GM23338 (cell line): ENCODE measurements at regions not wholly inside any gene's neighbourhood (a gene's known extent, or its start where the extent isn't known, plus 50 kb on each side); places are given as distances from the start of the nearest gene placed in this dataset.

Experiments
- ATAC-seq: fragments of 200-7000 bp; cut with Tn5 transposase; 3 replicates; pipeline ENCODE4 v1.9.1; 2020
- DNase-seq: peaks from one replicate; pipeline ENCODE4 v3.0.0-alpha.2; 2015; ENCODE audit warnings: low spot score
- H2AFZ ChIP-seq: fragments of 200-600 bp; sonication (generic); 2 replicates; pipeline ENCODE4 v1.8.0; 2016; ENCODE audit warnings: antibody characterized with exemption, mild to moderate bottlenecking, moderate library complexity
- H3F3A ChIP-seq: fragments of 200-600 bp; sonication (generic); replicated peaks from 2 replicates; pipeline ENCODE4 v1.8.0; 2017; ENCODE audit warnings: antibody characterized with exemption, mixed run types, low read depth
- H3K27ac ChIP-seq: fragments of 200-600 bp; sonication (generic); 2 replicates; pipeline ENCODE4 v1.6.1; 2016; ENCODE audit warnings: low read depth
- H3K27me3 ChIP-seq: fragments of 200-600 bp; sonication (generic); 2 replicates; pipeline ENCODE4 v1.8.0; 2016; ENCODE audit warnings: mild to moderate bottlenecking, mixed run types, moderate library complexity; ENCODE audit not compliant: insufficient read depth
- H3K36me3 ChIP-seq: fragments of 200-600 bp; sonication (generic); 2 replicates; pipeline ENCODE4 v1.8.0; 2016; ENCODE audit warnings: mild to moderate bottlenecking; ENCODE audit not compliant: insufficient read depth
- H3K4me1 ChIP-seq: fragments of 200-600 bp; sonication (generic); 2 replicates; pipeline ENCODE4 v1.8.0; 2016; ENCODE audit warnings: mild to moderate bottlenecking, moderate library complexity; ENCODE audit not compliant: insufficient read depth
- H3K4me2 ChIP-seq: fragments of 200-600 bp; sonication (generic); 2 replicates; pipeline ENCODE4 v1.7.1; 2017; ENCODE audit warnings: mixed run types
- H3K4me3 ChIP-seq: fragments of 200-600 bp; sonication (generic); 2 replicates; pipeline ENCODE4 v1.6.1; 2016; ENCODE audit warnings: mixed run types
- H3K79me2 ChIP-seq: fragments of 200-600 bp; sonication (generic); replicated peaks from 2 replicates; pipeline ENCODE4 v1.8.0; 2017; ENCODE audit warnings: mild to moderate bottlenecking; ENCODE audit not compliant: insufficient read depth
- H3K9me2 ChIP-seq: fragments of 200-600 bp; sonication (generic); 2 replicates; pipeline ENCODE4 v1.8.0; 2017; ENCODE audit not compliant: insufficient read depth
- H4K20me1 ChIP-seq: fragments of 200-600 bp; sonication (generic); replicated peaks from 2 replicates; pipeline ENCODE4 v1.8.0; 2017; ENCODE audit warnings: mild to moderate bottlenecking; ENCODE audit not compliant: insufficient read depth
- H3K27ac Mint-ChIP-seq: 2 replicates; pipeline ENCODE4 v1.8.0; 2020; ENCODE audit warnings: inconsistent platforms, mild to moderate bottlenecking, moderate library complexity, mixed read lengths
- H3K27me3 Mint-ChIP-seq: 3 replicates; pipeline ENCODE4 v1.8.0; 2022; ENCODE audit warnings: low read depth, mild to moderate bottlenecking, moderate library complexity, mixed read lengths, inconsistent platforms; ENCODE audit not compliant: insufficient read depth, poor library complexity
- H3K36me3 Mint-ChIP-seq: 3 replicates; pipeline ENCODE4 v1.8.0; 2021; ENCODE audit warnings: low read depth, mild to moderate bottlenecking, inconsistent platforms, moderate library complexity, mixed read lengths
- H3K4me1 Mint-ChIP-seq: 3 replicates; pipeline ENCODE4 v1.8.0; 2020; ENCODE audit warnings: mild to moderate bottlenecking, inconsistent platforms, mixed read lengths
- H3K4me3 Mint-ChIP-seq: 3 replicates; pipeline ENCODE4 v1.8.0; 2021; ENCODE audit warnings: moderate library complexity, mild to moderate bottlenecking, inconsistent platforms, mixed read lengths
- H3K9me3 Mint-ChIP-seq: 3 replicates; pipeline ENCODE4 v1.8.0; 2020; ENCODE audit warnings: moderate library complexity, mild to moderate bottlenecking, inconsistent platforms, mixed read lengths
- CREB1 ChIP-seq: fragments of 250-450 bp; sonication (Bioruptor Pico); IDR thresholded peaks from 2 replicates; pipeline ENCODE4 v1.5.0; 2020; ENCODE audit warnings: low read depth, mild to moderate bottlenecking, moderate library complexity
- CTCF ChIP-seq, 2 experiments: fragments of 200-600 bp in 1 of 2; sonication (generic) in 1 of 2; conservative IDR thresholded peaks; 2 replicates each; pipeline versions ENCODE4 v1.5.1 to v1.6.1; 2016 to 2017; ENCODE audit warnings: antibody characterized with exemption in 2 of 2, low read depth in 2 of 2, mild to moderate bottlenecking in 2 of 2, moderate library complexity in 1 of 2
- ETS1 ChIP-seq: IDR thresholded peaks from 2 replicates; pipeline ENCODE4 v1.6.1; 2016; ENCODE audit warnings: antibody characterized with exemption
- EZH2 ChIP-seq: fragments of 200-600 bp; sonication (generic); IDR thresholded peaks from one replicate; pipeline ENCODE4 v1.8.0; 2017; ENCODE audit warnings: antibody characterized with exemption, mild to moderate bottlenecking, low read depth; ENCODE audit not compliant: unreplicated experiment
- NANOG ChIP-seq: IDR thresholded peaks from 2 replicates; pipeline ENCODE4 v1.6.1; 2016; ENCODE audit warnings: antibody characterized with exemption, borderline replicate concordance
- REST ChIP-seq: IDR thresholded peaks from one replicate; pipeline ENCODE4 v1.6.1; 2018; ENCODE audit warnings: antibody characterized with exemption; ENCODE audit not compliant: unreplicated experiment
- ZNF331 ChIP-seq: fragments of 250-450 bp; sonication (Bioruptor Pico); IDR thresholded peaks from 2 replicates; pipeline ENCODE4 v1.5.0; 2020; ENCODE audit warnings: low read depth, mild to moderate bottlenecking, moderate library complexity

GRCh38 chr13:50098693-50099092, 83.4 kb downstream of the KCNRG start:
- Histone ChIP-seq H3K9me2 (no peaks in the 10 kb centered on the region), H3K27ac (no peak overlapping the region), H2AFZ (no peak overlapping the region), H3K4me3 (no peak overlapping the region), H3F3A (no peaks in the 10 kb centered on the region), H3K27me3 (no peaks in the 10 kb centered on the region), H3K36me3 (no peaks in the 10 kb centered on the region), H3K79me2 (0 out of 2 replicates have a peak, but pooled peaks cover 4% of the 10 kb centered on the region), H3K4me1 (peaks cover 4% of the 10 kb centered on the region), H3K4me2 (no peak overlapping the region), H4K20me1 (no peaks in the 10 kb centered on the region; the same call in 1 of the 2 replicates)
- Mint-ChIP-seq H3K9me3 (peaks cover 13% of the 10 kb centered on the region), H3K4me3 (no peak overlapping the region), H3K36me3 (peaks cover 18% of the 10 kb centered on the region), H3K4me1 (no peaks in the 10 kb centered on the region), H3K27me3 (peaks cover 2% of the 10 kb centered on the region), H3K27ac (no peak overlapping the region)
- ATAC-seq, result no peak
- TF ChIP-seq NANOG, result no peak
- TF ChIP-seq CTCF (conservative IDR thresholded peaks at IDR 0.05; ENCODE audit: low read depth in 2 of 2), result no peak
- no peak for TF ChIP-seq ZNF331 (CRISPR knock-in tag)
- TF ChIP-seq ETS1, result no peak
- TF ChIP-seq EZH2, result no peak
- no peak for DNase-seq

GRCh38 chr13:50099473-50099872, 84.2 kb downstream of the KCNRG start:
- peaks cover 2% of the 10 kb centered on the region for H3K27me3 Mint-ChIP-seq
- H3K9me2 ChIP-seq, result no peaks in the 10 kb centered on the region
- H3K4me1 ChIP-seq, result peaks cover 10% of the 10 kb centered on the region
- ATAC-seq, result no peak
- no peak overlapping the region for H3K27ac ChIP-seq
- H3K4me3 ChIP-seq, result no peak overlapping the region
- H4K20me1 ChIP-seq, result no peaks in the 10 kb centered on the region; the same call in 1 of the 2 replicates
- peaks cover 18% of the 10 kb centered on the region for H3K36me3 Mint-ChIP-seq
- peaks cover 13% of the 10 kb centered on the region for H3K9me3 Mint-ChIP-seq
- H3K4me1 Mint-ChIP-seq, result peaks cover 5% of the 10 kb centered on the region; the same call in 2 of the 3 replicates
- H2AFZ ChIP-seq, result no peak overlapping the region
- no peaks in the 10 kb centered on the region for H3K36me3 ChIP-seq
- no peak overlapping the region for H3K4me2 ChIP-seq
- H3F3A ChIP-seq, result no peaks in the 10 kb centered on the region
- no peak for DNase-seq
- H3K27me3 ChIP-seq, result no peaks in the 10 kb centered on the region
- H3K4me3 Mint-ChIP-seq, result no peak overlapping the region
- 0 out of 2 replicates have a peak, but pooled peaks cover 4% of the 10 kb centered on the region for H3K79me2 ChIP-seq
- H3K27ac Mint-ChIP-seq, result no peak overlapping the region
- TF ChIP-seq CTCF (conservative IDR thresholded peaks at IDR 0.05; ENCODE audit: low read depth in 2 of 2) (no peak), REST (no peak), CREB1 (CRISPR knock-in tag) (no peak)
